ENCODE measurements at regions not wholly inside any gene's neighbourhood (a gene's known extent, or its start where the extent isn't known, plus 50 kb on each side); places are given as distances from the start of the nearest gene placed in this dataset.
A peak's percentile ranks its signal among the peaks of the same experiment; 100 is the strongest.
"Not testable (repeated sequence)": the region's sequence is repeated elsewhere in the genome, so short reads cannot be mapped to it uniquely, and the experiment has no call there.

- peak in 3 of 10 donors; percentile 21 to 65 (median 32) for DNase-seq
- intact Hi-C loops (cut with DNase I): no loop called here
These were observed 365.2 kb downstream of the DSEL start for GRCh38 chr18:67151366-67151765.

- DNase-seq: no peak
- intact Hi-C loops (cut with DNase I): no loop called here
These were observed 370.8 kb downstream of the DSEL start for GRCh38 chr18:67145586-67146292.

DNA sequence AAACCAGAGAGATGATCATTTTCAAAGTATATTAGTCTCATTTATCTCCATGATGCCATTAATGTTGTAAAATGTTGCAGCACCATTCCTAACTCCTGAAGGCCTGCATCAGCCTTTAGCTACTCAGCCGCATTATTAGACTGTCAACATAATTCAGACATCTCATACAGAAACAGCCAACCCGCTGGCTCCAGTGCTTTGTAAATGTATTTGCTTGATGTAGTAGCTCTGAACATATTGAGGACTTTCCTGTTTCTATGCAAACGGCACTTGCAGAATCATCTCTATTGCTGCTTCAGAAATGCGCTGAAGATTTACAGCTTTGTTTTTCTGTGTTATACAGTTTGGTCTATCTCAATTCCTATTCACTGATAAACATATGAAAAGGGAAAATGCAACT lies 372.2 kb downstream of the DSEL start:
- no peak for DNase-seq
- intact Hi-C loops (cut with DNase I): no loop called here

DNA sequence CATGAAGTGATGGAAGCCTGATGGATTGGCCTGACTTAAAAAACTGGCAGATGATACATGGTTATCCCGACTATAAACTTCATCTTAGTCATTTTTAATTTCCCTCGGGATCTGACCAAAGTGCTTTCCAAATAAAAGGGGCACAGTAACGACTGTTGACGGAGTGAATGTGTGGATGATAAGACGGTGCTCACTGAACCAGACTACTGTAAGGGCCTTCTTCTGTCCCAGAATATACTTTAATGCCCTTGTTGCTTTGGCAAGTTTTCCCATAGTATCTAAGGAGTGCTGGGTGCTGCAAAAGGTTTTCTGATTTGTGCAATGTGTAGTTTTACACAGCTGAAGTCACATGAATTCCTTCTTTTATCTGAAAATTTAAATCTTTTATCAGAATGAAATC lies 373.5 kb downstream of the DSEL start:
- intact Hi-C loops (cut with DNase I): no loop called here
- DNase-seq: no peak

- no peak for DNase-seq
- intact Hi-C loops (cut with DNase I): no loop called here
These were observed 373.9 kb downstream of the DSEL start for GRCh38 chr18:67142604-67143003.

DNA sequence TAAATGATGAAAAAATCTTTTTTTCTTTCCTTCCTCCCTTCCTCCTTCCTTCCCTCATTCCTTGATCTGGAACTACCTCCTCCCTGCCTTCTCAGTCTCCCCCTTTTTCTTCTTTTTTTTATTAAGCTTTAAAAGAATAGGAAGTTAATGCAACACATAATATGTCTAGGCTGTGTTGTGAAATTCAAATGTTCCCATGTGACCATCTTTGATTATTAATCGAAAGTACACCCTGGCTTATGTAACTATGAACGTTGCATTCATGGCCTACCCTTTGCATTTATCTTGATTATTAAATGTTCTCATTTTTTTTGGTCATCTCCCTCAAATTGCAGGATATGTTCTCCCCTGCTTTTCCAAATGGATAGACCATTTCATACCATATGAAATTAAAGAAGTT lies 376.0 kb downstream of the DSEL start:
- intact Hi-C loops (cut with DNase I): no loop called here
- DNase-seq: no peak

GRCh38 chr18:67139899-67140298 lies 376.6 kb downstream of the DSEL start:
- no peak for DNase-seq
- intact Hi-C loops (cut with DNase I): no loop called here

- intact Hi-C loops (cut with DNase I): no loop called here
- DNase-seq: no peak
These were observed 380.5 kb downstream of the DSEL start for GRCh38 chr18:67135981-67136380.

DNA sequence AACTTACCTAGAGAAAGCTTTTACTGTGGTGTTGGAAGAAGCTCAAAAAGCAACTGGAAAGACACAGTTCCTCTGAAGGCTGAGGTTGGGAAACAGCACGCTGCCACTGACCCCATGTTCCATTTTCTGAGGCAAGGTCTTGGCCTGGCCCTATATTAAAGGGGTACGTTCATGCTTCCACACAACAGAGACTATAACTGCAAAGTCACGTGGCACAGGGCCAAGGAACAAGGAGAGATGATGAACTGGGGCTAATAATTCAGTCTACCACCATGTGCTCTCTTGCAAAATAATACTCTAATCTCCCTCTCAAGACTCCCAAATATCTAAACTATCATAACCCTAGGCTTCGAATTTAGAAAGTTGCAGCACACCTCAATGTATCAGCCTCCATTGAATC lies 381.6 kb downstream of the DSEL start:
- intact Hi-C loops (cut with DNase I): no loop called here
- DNase-seq: no peak

DNA sequence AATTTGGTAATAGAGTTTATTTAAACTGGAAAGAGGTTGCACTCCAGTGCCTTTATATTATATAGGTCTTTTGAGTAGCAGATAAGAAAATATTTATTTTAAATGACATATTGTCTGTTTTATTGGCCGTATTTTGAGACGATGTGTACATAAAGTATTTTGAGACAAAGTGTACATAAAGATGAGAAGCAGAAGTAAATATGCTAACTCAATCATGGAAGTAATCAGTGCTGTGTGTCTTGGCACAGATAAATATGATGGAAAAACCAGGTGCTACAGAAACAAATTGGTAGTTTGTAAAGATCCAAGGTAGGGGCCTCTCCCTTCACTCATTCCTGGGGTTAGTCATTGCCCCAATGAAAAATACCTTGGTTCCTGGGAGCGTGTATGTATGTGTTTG lies 382.9 kb downstream of the DSEL start:
- intact Hi-C loops (cut with DNase I): no loop called here
- no peak for DNase-seq

- DNase-seq: no peak
- intact Hi-C loops (cut with DNase I): no loop called here
These were observed 383.6 kb downstream of the DSEL start for GRCh38 chr18:67132919-67133318.

DNA sequence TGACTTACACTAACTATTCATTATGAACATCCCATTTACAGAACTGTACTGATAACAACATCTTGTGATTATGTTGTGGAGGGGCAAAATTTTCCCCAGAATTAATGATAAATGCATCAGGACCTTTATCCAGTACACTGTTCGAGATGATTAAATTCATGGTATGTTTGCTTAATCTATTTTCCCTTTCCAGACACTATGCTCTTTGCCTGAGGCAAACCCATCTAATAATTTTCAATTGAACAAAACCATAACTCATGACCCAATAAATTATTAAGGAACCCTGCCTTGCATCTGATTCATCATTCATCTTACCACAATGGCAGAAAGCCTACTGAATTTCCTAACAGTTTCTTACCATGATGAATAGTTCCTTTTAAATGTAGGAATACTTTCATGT lies 385.0 kb downstream of the DSEL start:
- intact Hi-C loops (cut with DNase I): no loop called here
- DNase-seq: no peak

- intact Hi-C loops (cut with DNase I): not testable (repeated sequence)
These were observed 389.8 kb downstream of the DSEL start for GRCh38 chr18:67126751-67127150.

DNA sequence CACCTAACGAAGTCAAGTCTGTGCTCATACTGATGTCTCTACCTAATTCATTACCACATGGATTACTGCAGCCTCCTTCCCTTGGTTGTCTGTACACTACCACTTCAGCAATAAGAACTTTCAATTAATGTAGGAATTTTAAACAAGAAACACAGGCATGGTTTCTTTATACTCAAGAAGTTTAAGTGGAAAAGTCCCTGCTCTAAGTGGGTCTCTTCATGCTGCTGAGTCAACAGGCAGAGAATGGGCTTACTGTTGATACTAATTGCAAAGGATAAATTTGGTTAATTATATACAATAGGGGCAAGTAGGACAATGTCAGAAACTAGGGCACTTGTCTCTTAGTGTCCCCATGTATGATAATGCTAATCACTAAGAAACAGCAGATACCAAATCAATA lies 392.6 kb downstream of the DSEL start:
- intact Hi-C loops (cut with DNase I): no loop called here
- DNase-seq: no peak

More at GRCh38 chr18:67126751-67127150, 389.8 kb downstream of the DSEL start:
- DNase-seq: peak in 3 of 10 donors; percentile 39 to 61 (median 54)

- intact Hi-C loops (cut with DNase I): no loop called here
These were observed 398.7 kb downstream of the DSEL start for GRCh38 chr18:67117804-67118203.

DNA sequence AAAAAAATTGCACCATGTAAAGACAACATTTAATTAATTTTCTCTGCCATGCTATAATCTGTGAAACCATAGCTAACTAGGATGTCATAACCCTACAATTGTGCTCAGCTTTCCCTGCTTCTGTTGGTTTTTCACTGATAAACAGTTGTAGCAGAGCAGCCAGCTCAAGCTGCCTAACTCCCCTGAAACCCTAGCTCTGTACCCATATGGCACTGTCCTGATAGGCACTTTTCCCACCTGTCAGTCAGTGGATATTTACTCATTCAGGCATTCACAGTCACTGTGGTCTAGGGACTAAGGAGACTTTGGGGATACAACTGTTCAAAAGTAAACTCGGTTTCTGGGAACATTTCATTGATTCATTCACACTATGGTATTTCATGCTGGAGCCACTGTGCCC lies 407.0 kb downstream of the DSEL start:
- no peak for DNase-seq
- intact Hi-C loops (cut with DNase I): no loop called here

More at GRCh38 chr18:67117804-67118203, 398.7 kb downstream of the DSEL start:
- no peak for DNase-seq

DNA sequence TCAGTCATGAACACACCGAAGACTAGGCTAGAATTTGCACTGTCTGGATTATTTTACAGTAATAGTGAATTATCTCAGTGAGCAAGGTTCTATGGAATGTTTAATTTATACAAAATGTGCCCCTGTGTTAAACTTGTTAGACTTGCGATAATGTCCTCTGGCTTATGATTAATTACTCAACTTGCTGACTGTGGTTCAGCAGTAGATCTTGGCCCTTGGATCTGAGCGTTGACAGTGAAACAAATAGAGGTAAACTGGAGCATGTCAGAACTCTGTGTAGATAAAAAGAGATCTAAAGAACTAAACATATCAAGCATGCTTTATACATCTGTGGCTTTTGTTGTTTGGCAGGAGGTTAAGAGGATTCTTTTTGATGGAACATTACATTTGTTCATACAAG lies 407.6 kb downstream of the DSEL start:
- intact Hi-C loops (cut with DNase I): no loop called here
- DNase-seq: no peak

GRCh38 chr18:67104700-67105284 lies 411.7 kb downstream of the DSEL start:
- intact Hi-C loops (cut with DNase I): loop anchor here (1.0 kb wide), 1 partner anchor 96 kb away; no protein-coding TSS in a partner anchor
- peak in 8 of 10 donors; percentile 28 to 89 (median 66) for DNase-seq

DNA sequence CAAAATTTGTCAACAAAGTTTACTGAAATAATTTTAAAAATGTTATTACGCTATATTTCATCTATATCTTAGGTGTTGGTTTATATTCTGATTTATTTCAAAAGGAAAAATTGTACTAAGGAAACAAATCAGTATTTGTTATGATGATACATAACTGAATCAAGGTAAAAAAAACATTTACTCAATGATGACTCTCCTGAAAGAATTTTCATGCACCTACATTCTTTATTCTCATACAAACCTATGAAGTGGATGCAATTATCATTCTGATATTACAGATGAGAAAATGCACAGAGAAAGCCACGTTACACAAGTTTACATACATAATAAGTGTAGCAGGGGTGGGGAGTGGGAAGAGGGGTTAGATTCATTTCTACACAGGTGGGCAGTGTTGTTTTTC lies 422.4 kb downstream of the DSEL start:
- intact Hi-C loops (cut with DNase I): no loop called here
- DNase-seq: no peak

GRCh38 chr18:67092141-67092540 lies 424.4 kb downstream of the DSEL start:
- no peak for DNase-seq
- intact Hi-C loops (cut with DNase I): no loop called here

GRCh38 chr18:67081482-67082211 lies 434.9 kb downstream of the DSEL start:
- no peak for DNase-seq
- intact Hi-C loops (cut with DNase I): no loop called here

DNA sequence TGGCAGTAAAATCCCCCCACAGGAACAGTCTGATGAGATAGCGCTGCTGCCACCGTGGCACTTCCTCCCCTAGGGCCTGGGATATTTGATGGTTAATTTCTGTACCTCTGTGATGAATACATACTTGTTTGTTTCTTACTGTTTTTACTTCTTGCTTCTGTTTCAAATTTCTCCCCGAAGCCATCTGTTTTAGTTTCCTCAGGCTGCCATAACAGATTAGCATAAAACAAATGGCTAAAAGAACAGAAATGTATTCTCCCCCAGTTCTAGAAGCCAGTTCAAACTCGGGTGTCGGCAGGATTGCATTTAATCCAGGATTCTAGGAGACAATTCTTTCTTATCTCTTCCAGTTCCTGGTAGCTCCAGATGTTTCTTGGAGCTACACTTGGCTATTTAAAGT lies 435.9 kb downstream of the DSEL start:
- DNase-seq: no peak
- intact Hi-C loops (cut with DNase I): no loop called here
